Activated CD8-positive, alpha-beta memory T cell treated with anti-CD3 and anti-CD28 coated beads for 36 hours (primary cell): ENCODE measurements at regions not wholly inside any gene's neighbourhood (a gene's known extent, or its start where the extent isn't known, plus 50 kb on each side); places are given as distances from the start of the nearest gene placed in this dataset.

ENCODE experiments used
- CTCF ChIA-PET: fragments of 350-600 bp; sonication (Branson Sonifier 250); formaldehyde crosslinking; loops from one replicate; lab custom pipeline; 2021; ENCODE audit warnings: antibody characterized with exemption; lab: Charles Lee
- POLR2A ChIA-PET: fragments of 350-600 bp; sonication (Branson Sonifier 250); formaldehyde crosslinking; loops from one replicate; lab custom pipeline; 2021; ENCODE audit warnings: antibody characterized with exemption; lab: Charles Lee

- ChIA-PET CTCF (no interaction called here), POLR2A (no interaction called here)
These were observed 466.4 kb downstream of the STIM2 start for GRCh38 chr4:27326991-27327390.

GRCh38 chr4:27327421-27328181 lies 467.0 kb downstream of the STIM2 start:
- ChIA-PET POLR2A (no interaction called here), CTCF (no interaction called here)

- ChIA-PET CTCF (no interaction called here), POLR2A (no interaction called here)
These were observed 477.9 kb downstream of the STIM2 start for GRCh38 chr4:27338530-27338929.

GRCh38 chr4:27343411-27343810 lies 482.8 kb downstream of the STIM2 start:
- ChIA-PET CTCF (no interaction called here), POLR2A (no interaction called here)

GRCh38 chr4:27350161-27350560 lies 489.5 kb downstream of the STIM2 start:
- POLR2A ChIA-PET, result no interaction called here
- CTCF ChIA-PET, result no interaction called here

GRCh38 chr4:27357283-27357682 lies 496.6 kb downstream of the STIM2 start:
- ChIA-PET CTCF (no interaction called here), POLR2A (no interaction called here)

- CTCF ChIA-PET, result no interaction called here
- POLR2A ChIA-PET, result no interaction called here
These were observed 497.6 kb downstream of the STIM2 start for GRCh38 chr4:27358269-27358668.

GRCh38 chr4:27360131-27360530 lies 499.5 kb downstream of the STIM2 start:
- POLR2A ChIA-PET, result no interaction called here
- CTCF ChIA-PET, result interaction anchor here (0.6 kb wide), 1 partner anchor 22 kb away, joined by 3 read pairs; no protein-coding TSS in a partner anchor

- ChIA-PET CTCF (interaction anchor here (0.6 kb wide), 1 partner anchor 21 kb away, joined by 3 read pairs; no protein-coding TSS in a partner anchor), POLR2A (no interaction called here)
These were observed 500.2 kb downstream of the STIM2 start for GRCh38 chr4:27360790-27361267.

GRCh38 chr4:27364509-27364908 lies 503.9 kb downstream of the STIM2 start:
- ChIA-PET CTCF (no interaction called here), POLR2A (no interaction called here)

GRCh38 chr4:27366104-27366823 lies 505.6 kb downstream of the STIM2 start:
- POLR2A ChIA-PET, result interaction anchor here (0.7 kb wide), 1 partner anchor 12 kb away, joined by 3 read pairs; no protein-coding TSS in a partner anchor
- CTCF ChIA-PET, result no interaction called here

GRCh38 chr4:27368781-27369180 lies 508.1 kb downstream of the STIM2 start:
- POLR2A ChIA-PET, result no interaction called here
- CTCF ChIA-PET, result no interaction called here

- CTCF ChIA-PET, result interaction anchor here (0.7 kb wide), 2 partner anchors 21 to 58 kb away, joined by 3 read pairs; no protein-coding TSS in a partner anchor
- POLR2A ChIA-PET, result no interaction called here
These were observed 521.2 kb downstream of the STIM2 start for GRCh38 chr4:27381815-27382214.

GRCh38 chr4:27387711-27388110 lies 527.1 kb downstream of the STIM2 start:
- CTCF ChIA-PET, result no interaction called here
- POLR2A ChIA-PET, result no interaction called here

- ChIA-PET POLR2A (no interaction called here), CTCF (no interaction called here)
These were observed 537.2 kb downstream of the STIM2 start for GRCh38 chr4:27397886-27398285.

GRCh38 chr4:27398631-27399310 lies 538.1 kb downstream of the STIM2 start:
- CTCF ChIA-PET, result no interaction called here

GRCh38 chr4:27407616-27408015 lies 547.0 kb downstream of the STIM2 start:
- POLR2A ChIA-PET, result no interaction called here

More at GRCh38 chr4:27398631-27399310, 538.1 kb downstream of the STIM2 start:
- POLR2A ChIA-PET, result no interaction called here

GRCh38 chr4:27412613-27413012 lies 552.0 kb downstream of the STIM2 start:
- ChIA-PET POLR2A (no interaction called here), CTCF (no interaction called here)

More at GRCh38 chr4:27407616-27408015, 547.0 kb downstream of the STIM2 start:
- CTCF ChIA-PET, result no interaction called here

- ChIA-PET POLR2A (no interaction called here), CTCF (no interaction called here)
These were observed 554.5 kb downstream of the STIM2 start for GRCh38 chr4:27414887-27415731.
